ENCODE measurements at regions not wholly inside any gene's neighbourhood (a gene's known extent, or its start where the extent isn't known, plus 50 kb on each side); places are given as distances from the start of the nearest gene placed in this dataset.
"Not testable (repeated sequence)": the region's sequence is repeated elsewhere in the genome, so short reads cannot be mapped to it uniquely, and the experiment has no call there.

GRCh38 chr1:157347506-157347905 lies 204.8 kb downstream of the FCRL5 start:
- Mint-ChIP-seq H3K4me1 (ENCODE audit: unreplicated experiment) (no peaks in the 10 kb centered on the region), H3K9me3 (peaks cover 13% of the 10 kb centered on the region), H3K36me3 (no peaks in the 10 kb centered on the region), H3K4me3 (no peak overlapping the region), H3K27me3 (peaks cover 22% of the 10 kb centered on the region), H3K27ac (no peak overlapping the region)
- DNase-seq (ENCODE audit: extremely low spot score, unreplicated experiment), result no peak
- TF ChIP-seq CTCF (conservative IDR thresholded peaks at IDR 0.05), result no peak

- not testable (repeated sequence) for H3K4me1 Mint-ChIP-seq (ENCODE audit: unreplicated experiment); H3K4me3 Mint-ChIP-seq; H3K27me3 Mint-ChIP-seq
These were observed 199.6 kb upstream of the ETV3 start for GRCh38 chr1:157337785-157338184.

GRCh38 chr1:157335056-157335455 lies 196.9 kb upstream of the ETV3 start:
- no peaks in the 10 kb centered on the region for H3K27me3 Mint-ChIP-seq
- DNase-seq (ENCODE audit: extremely low spot score, unreplicated experiment), result no peak
- H3K4me1 Mint-ChIP-seq (ENCODE audit: unreplicated experiment), result no peaks in the 10 kb centered on the region
- no peak for TF ChIP-seq CTCF (conservative IDR thresholded peaks at IDR 0.05)
- no peak overlapping the region for H3K27ac Mint-ChIP-seq
- H3K4me3 Mint-ChIP-seq, result no peak overlapping the region
- H3K36me3 Mint-ChIP-seq, result no peaks in the 10 kb centered on the region
- H3K9me3 Mint-ChIP-seq, result peaks cover 12% of the 10 kb centered on the region

More at GRCh38 chr1:157337785-157338184, 199.6 kb upstream of the ETV3 start:
- H3K27ac Mint-ChIP-seq; DNase-seq (ENCODE audit: extremely low spot score, unreplicated experiment); H3K9me3 Mint-ChIP-seq; H3K36me3 Mint-ChIP-seq: not testable (repeated sequence)

GRCh38 chr1:157334041-157334440 lies 195.8 kb upstream of the ETV3 start:
- no peaks in the 10 kb centered on the region for H3K27me3 Mint-ChIP-seq
- H3K4me1 Mint-ChIP-seq (ENCODE audit: unreplicated experiment), result no peaks in the 10 kb centered on the region
- peaks cover 12% of the 10 kb centered on the region for H3K9me3 Mint-ChIP-seq
- no peak overlapping the region for H3K27ac Mint-ChIP-seq
- H3K4me3 Mint-ChIP-seq, result no peak overlapping the region
- H3K36me3 Mint-ChIP-seq, result no peaks in the 10 kb centered on the region
- no peak for TF ChIP-seq CTCF (conservative IDR thresholded peaks at IDR 0.05)
- DNase-seq (ENCODE audit: extremely low spot score, unreplicated experiment), result no peak

- peaks cover 12% of the 10 kb centered on the region for H3K9me3 Mint-ChIP-seq
- H3K4me1 Mint-ChIP-seq (ENCODE audit: unreplicated experiment); H3K4me3 Mint-ChIP-seq; DNase-seq (ENCODE audit: extremely low spot score, unreplicated experiment); H3K27ac Mint-ChIP-seq; H3K36me3 Mint-ChIP-seq; H3K27me3 Mint-ChIP-seq: not testable (repeated sequence)
These were observed 192.0 kb upstream of the ETV3 start for GRCh38 chr1:157330177-157330576.

- not testable (repeated sequence) for H3K4me1 Mint-ChIP-seq (ENCODE audit: unreplicated experiment); H3K27me3 Mint-ChIP-seq; H3K27ac Mint-ChIP-seq; H3K4me3 Mint-ChIP-seq; DNase-seq (ENCODE audit: extremely low spot score, unreplicated experiment); H3K36me3 Mint-ChIP-seq; H3K9me3 Mint-ChIP-seq
These were observed 189.9 kb upstream of the ETV3 start for GRCh38 chr1:157328120-157328519.

GRCh38 chr1:157326173-157326859 lies 188.1 kb upstream of the ETV3 start:
- Mint-ChIP-seq H3K36me3 (no peaks in the 10 kb centered on the region), H3K9me3 (peaks cover 4% of the 10 kb centered on the region), H3K4me3 (no peak overlapping the region), H3K27me3 (no peaks in the 10 kb centered on the region), H3K4me1 (ENCODE audit: unreplicated experiment) (no peaks in the 10 kb centered on the region), H3K27ac (no peak overlapping the region)
- no peak for TF ChIP-seq CTCF (conservative IDR thresholded peaks at IDR 0.05)
- DNase-seq (ENCODE audit: extremely low spot score, unreplicated experiment), result no peak
